ENCODE measurements at regions not wholly inside any gene's neighbourhood (a gene's known extent, or its start where the extent isn't known, plus 50 kb on each side); places are given as distances from the start of the nearest gene placed in this dataset.

DNA sequence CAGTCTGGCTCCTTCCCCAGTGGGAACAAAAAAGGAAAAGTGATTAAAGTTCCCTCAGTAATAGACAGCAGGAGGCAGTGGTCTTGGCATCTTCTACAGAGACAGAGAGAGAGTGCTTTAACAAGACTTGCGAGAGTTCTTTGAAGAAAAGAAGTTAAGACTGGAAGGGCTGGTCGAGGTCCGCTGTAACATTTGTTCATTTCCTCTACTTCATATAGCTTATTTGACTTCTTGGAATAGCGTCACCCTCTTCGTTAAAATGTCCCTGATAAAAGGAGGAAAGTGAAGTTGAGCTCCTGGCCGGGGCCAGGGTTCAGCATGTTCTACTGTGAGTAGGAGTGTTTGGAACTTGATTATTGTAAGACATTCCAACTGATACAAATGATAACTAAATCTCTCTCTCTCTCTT is 179.8 kb downstream of the SLIT2 start:
- ATAC-seq, result no peak
- TF ChIP-seq ZNF8 (CRISPR knock-in tag; IDR thresholded peaks at IDR 0.05), result no peak
- TF ChIP-seq CSDC2 (CRISPR knock-in tag; IDR thresholded peaks at IDR 0.05), result no peak
- TF ChIP-seq, protein P1, sequence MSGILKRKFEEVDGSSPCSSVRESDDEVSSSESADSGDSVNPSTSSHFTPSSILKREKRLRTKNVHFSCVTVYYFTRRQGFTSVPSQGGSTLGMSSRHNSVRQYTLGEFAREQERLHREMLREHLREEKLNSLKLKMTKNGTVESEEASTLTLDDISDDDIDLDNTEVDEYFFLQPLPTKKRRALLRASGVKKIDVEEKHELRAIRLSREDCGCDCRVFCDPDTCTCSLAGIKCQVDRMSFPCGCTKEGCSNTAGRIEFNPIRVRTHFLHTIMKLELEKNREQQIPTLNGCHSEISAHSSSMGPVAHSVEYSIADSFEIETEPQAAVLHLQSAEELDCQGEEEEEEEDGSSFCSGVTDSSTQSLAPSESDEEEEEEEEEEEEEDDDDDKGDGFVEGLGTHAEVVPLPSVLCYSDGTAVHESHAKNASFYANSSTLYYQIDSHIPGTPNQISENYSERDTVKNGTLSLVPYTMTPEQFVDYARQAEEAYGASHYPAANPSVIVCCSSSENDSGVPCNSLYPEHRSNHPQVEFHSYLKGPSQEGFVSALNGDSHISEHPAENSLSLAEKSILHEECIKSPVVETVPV (CRISPR knock-in tag; IDR thresholded peaks at IDR 0.05), result no peak
- TF ChIP-seq, protein P2, sequence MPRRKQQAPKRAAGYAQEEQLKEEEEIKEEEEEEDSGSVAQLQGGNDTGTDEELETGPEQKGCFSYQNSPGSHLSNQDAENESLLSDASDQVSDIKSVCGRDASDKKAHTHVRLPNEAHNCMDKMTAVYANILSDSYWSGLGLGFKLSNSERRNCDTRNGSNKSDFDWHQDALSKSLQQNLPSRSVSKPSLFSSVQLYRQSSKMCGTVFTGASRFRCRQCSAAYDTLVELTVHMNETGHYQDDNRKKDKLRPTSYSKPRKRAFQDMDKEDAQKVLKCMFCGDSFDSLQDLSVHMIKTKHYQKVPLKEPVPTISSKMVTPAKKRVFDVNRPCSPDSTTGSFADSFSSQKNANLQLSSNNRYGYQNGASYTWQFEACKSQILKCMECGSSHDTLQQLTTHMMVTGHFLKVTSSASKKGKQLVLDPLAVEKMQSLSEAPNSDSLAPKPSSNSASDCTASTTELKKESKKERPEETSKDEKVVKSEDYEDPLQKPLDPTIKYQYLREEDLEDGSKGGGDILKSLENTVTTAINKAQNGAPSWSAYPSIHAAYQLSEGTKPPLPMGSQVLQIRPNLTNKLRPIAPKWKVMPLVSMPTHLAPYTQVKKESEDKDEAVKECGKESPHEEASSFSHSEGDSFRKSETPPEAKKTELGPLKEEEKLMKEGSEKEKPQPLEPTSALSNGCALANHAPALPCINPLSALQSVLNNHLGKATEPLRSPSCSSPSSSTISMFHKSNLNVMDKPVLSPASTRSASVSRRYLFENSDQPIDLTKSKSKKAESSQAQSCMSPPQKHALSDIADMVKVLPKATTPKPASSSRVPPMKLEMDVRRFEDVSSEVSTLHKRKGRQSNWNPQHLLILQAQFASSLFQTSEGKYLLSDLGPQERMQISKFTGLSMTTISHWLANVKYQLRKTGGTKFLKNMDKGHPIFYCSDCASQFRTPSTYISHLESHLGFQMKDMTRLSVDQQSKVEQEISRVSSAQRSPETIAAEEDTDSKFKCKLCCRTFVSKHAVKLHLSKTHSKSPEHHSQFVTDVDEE (CRISPR knock-in tag; IDR thresholded peaks at IDR 0.05), result no peak
- TF ChIP-seq TCF4 (CRISPR knock-in tag; IDR thresholded peaks at IDR 0.05; ENCODE audit: borderline replicate concordance), result no peak
- no peak for TF ChIP-seq SNAI2 (CRISPR knock-in tag; IDR thresholded peaks at IDR 0.05)
- TF ChIP-seq, protein P3, sequence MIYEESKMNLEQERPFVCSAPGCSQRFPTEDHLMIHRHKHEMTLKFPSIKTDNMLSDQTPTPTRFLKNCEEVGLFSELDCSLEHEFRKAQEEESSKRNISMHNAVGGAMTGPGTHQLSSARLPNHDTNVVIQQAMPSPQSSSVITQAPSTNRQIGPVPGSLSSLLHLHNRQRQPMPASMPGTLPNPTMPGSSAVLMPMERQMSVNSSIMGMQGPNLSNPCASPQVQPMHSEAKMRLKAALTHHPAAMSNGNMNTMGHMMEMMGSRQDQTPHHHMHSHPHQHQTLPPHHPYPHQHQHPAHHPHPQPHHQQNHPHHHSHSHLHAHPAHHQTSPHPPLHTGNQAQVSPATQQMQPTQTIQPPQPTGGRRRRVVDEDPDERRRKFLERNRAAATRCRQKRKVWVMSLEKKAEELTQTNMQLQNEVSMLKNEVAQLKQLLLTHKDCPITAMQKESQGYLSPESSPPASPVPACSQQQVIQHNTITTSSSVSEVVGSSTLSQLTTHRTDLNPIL (CRISPR knock-in tag; IDR thresholded peaks at IDR 0.05; ENCODE audit: low read depth), result no peak
- TF ChIP-seq OSR1 (CRISPR knock-in tag; IDR thresholded peaks at IDR 0.05), result no peak
- no peak for TF ChIP-seq ISL1 (CRISPR knock-in tag; IDR thresholded peaks at IDR 0.05)
- no peak for TF ChIP-seq ZC3H10 (CRISPR knock-in tag; IDR thresholded peaks at IDR 0.05)
- TF ChIP-seq ZNF565 (CRISPR knock-in tag; conservative IDR thresholded peaks at IDR 0.05; ENCODE audit: low read depth), result no peak

DNA sequence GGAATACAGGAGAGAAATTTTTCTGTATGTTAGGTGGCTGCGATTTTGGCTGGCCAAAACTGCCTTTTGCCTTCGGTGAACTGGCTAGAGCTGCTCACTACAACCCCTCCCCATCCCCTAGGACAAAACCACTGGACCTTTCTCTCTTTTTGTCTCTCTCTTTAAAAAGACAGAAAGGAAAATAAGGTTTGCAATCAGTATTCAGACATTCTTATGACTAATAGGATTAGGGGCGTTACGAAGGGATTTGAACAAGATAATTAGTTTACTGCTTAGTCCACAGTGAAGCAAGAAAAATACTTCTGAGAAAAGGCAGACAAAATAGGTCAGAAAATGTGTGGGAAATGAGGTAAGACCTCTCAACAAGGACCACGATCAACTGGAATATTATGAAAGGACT is 180.4 kb downstream of the SLIT2 start:
- TF ChIP-seq, protein P2 (CRISPR knock-in tag; IDR thresholded peaks at IDR 0.05), result no peak
- TF ChIP-seq ISL1 (CRISPR knock-in tag; IDR thresholded peaks at IDR 0.05), result peak; percentile 65
- ATAC-seq, result peak; percentile 37

DNA sequence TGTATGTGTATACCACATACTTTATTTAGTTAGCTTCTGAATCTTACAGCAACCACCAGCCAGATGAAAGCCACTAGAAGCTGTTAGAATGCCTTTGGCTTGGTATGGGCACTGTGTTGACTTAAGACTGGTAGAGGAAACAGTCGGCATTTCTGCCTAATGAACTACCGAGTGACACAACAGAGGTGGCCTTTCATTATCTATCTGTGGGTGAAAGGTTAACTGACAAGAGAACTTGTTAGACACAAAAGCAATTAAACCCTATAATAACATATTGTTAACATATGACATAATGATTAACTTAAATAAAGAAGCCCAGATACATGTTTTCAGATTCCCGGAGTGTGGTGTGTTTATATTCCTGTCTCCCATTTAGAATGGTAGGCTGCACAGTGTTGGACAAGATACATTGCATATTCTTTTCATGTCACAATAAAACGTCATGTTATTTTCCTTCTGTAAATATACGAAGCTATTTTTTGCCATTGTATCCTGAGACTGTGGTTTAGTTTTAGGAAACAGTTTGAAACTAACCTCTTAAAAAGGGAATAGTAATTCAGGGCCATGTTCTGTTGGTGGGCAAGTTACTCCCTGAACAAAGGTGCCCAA is 181.5 kb downstream of the SLIT2 start:
- ATAC-seq, result no peak
- TF ChIP-seq, protein P3 (CRISPR knock-in tag; IDR thresholded peaks at IDR 0.05; ENCODE audit: low read depth), result no peak
- TF ChIP-seq ESRRG (CRISPR knock-in tag; IDR thresholded peaks at IDR 0.05) (no peak), GLIS3 (CRISPR knock-in tag; IDR thresholded peaks at IDR 0.05) (no peak), OSR1 (CRISPR knock-in tag; IDR thresholded peaks at IDR 0.05) (no peak)
- TF ChIP-seq, protein P1 (CRISPR knock-in tag; IDR thresholded peaks at IDR 0.05), result no peak
- TF ChIP-seq, protein P4, sequence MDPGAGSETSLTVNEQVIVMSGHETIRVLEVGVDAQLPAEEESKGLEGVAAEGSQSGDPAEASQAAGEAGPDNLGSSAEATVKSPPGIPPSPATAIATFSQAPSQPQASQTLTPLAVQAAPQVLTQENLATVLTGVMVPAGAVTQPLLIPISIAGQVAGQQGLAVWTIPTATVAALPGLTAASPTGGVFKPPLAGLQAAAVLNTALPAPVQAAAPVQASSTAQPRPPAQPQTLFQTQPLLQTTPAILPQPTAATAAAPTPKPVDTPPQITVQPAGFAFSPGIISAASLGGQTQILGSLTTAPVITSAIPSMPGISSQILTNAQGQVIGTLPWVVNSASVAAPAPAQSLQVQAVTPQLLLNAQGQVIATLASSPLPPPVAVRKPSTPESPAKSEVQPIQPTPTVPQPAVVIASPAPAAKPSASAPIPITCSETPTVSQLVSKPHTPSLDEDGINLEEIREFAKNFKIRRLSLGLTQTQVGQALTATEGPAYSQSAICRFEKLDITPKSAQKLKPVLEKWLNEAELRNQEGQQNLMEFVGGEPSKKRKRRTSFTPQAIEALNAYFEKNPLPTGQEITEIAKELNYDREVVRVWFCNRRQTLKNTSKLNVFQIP (CRISPR knock-in tag; IDR thresholded peaks at IDR 0.05; ENCODE audit: borderline replicate concordance, low read depth), result no peak
